GM19372 (cell line): ENCODE measurements at regions not wholly inside any gene's neighbourhood (a gene's known extent, or its start where the extent isn't known, plus 50 kb on each side); places are given as distances from the start of the nearest gene placed in this dataset.

Experiments
- ATAC-seq: cut with Tn5 transposase; IDR thresholded peaks from one replicate; pipeline ENCODE4 v1.9.1; 2021; ENCODE audit warnings: mild to moderate bottlenecking, low read depth, moderate library complexity; ENCODE audit not compliant: unreplicated experiment

- no peak for ATAC-seq
Measured at GRCh38 chr3:98974442-98974841, 72.9 kb upstream of the DCBLD2 start.

- no peak for ATAC-seq
Measured at GRCh38 chr3:98972720-98973119, 71.2 kb upstream of the DCBLD2 start.

DNA sequence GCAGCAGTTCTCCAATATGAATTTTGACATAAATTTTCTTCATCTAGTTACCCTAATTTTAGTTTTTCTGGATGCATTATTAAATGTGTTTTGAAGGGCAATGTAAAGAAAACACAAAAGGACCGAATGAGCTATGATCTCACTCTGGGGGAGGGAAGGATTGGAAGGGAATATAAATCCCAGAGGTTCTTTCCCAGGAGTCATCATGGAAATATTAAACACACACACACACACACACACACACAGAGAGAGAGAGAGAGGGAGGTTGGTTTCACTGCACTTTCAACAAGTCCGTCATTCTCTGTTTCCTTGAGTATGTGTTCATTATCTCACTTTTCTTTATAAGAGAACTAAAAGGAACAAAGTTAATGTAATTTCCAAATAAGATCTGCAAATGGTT is 70.7 kb upstream of the DCBLD2 start:
- ATAC-seq, result no peak

DNA sequence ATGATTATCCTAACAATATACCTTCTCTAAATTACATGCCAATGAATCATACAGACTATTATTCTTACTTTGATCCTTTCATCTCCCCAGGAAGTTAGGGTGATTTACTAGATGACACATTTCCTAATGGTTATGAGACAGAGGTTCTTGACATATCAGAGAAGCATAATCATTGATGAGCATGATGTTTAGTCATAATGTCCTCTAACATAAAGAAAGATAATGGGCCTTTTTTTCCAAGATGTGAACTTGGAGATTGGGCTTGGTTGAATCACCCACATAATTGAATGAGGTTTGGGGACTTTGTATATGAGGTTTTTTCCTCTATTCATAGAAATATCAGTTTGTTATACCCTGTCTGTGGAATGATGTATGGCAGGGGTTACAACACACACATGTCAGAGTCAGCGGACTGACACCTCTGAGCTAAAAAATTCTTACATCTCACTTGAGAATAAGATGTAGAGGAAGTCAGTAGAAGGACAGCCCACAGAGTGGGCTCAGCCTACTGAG is 69.7 kb upstream of the DCBLD2 start:
- ATAC-seq, result no peak

GRCh38 chr3:98969295-98969694 is 67.8 kb upstream of the DCBLD2 start:
- ATAC-seq, result no peak

DNA sequence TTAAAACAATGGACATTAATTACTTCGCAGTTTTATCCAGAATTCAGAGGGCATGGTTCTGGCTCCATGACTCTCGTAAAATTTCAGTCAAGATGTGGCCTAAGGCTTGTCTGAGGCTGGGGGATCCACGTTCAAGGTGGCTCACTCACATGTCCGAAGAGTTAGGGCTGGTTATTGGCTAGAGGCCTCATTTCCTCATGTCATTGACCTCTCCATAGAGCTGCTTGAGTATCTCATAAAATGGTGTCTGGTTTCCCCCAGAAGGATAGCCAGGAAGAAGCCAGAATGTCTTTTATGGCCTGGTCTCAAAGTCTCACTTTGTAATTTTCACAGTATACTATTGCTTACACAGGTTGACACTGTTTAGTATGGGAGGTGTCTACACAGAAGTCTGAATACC is 67.3 kb upstream of the DCBLD2 start:
- no peak for ATAC-seq

DNA sequence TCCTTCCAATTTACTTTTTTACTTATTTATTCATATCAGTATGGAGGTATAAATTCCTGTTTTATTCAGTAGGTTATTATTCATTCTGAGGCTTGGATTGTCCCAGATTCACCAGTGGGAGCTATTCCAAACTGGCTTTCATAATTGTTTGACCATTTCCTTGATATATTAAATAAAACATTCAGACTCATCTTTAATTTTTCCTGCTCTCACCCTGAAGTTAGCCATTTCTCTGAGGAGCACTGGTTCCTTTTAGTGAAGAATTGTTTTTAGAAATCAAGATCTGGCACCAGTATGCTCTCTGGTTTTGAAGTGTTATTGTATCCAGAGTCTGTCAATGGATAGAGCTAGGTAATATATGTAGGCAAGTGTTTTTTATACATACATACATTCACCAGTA is 66.9 kb upstream of the DCBLD2 start:
- ATAC-seq, result no peak

DNA sequence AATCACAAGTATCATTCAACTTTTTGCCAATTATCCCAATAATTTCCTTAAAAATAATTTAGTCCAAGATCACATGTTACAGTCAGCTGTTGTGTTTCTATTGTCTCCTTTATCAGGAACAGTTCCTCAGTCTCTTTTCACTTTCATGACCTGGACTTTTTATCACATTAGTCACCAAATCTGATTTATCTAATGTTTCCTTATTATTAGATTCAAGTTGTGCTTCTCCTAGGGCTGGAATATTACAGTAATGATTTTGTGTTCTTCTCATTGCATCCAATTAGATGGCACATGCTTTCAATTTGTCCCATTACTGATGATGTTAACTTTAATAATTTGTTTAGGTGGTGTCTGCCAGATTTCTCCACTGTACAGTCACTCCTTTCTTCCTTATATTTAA is 66.3 kb upstream of the DCBLD2 start:
- ATAC-seq, result no peak

DNA sequence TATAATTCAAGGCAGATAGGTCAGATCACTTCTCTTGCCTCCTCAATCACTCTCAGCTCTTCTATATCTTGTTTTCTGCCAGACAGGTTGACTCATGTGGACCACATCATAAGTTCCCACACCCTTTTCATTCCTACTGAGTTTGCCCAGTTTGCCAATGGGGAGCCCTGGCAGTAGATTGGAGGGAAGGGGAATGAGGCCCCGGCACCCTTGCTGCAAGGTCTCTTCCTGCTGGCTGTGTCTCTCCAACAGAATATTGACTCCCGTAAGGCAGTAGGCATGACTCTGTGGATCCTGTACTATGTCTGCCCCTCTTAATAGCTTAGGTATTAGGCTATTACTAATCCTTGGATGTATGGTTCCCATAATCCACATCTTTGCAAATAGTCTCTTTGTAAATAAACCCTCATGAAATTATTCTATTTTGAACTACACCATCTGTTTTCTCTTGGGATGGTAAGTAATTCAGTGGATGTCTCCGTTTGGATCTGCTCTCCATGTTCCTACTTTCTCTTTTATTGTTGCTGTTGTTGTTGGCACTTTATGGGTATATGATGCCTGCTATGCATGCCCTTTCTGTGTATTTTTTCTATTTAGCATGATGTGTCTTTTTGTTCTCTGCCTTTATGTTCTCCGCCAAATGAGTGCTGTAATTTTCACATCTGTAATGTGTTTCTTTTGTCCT is 65.5 kb upstream of the DCBLD2 start:
- ATAC-seq, result no peak

- no peak for ATAC-seq
Measured at GRCh38 chr3:98966434-98966833, 64.9 kb upstream of the DCBLD2 start.

- ATAC-seq, result no peak
Measured at GRCh38 chr3:98964784-98965183, 63.3 kb upstream of the DCBLD2 start.

DNA sequence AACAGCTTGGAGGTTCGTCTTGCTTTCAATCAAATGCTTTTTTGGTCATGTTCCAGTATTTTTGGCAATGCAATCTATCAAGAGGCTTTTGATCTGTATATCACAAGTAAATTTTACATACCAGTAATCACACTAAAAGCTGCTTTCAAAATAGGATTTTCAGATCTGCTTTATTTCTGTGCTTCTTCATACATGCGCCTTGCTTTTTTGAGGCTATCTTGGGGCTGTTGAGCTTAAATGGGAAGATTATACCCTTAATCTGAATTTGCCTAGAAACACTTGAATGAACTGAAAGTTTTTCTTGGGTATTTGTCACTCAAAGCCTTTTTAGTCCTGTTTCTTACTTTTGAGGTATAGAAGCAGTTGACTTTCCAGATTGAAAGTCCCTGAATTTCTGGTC is 62.1 kb upstream of the DCBLD2 start:
- ATAC-seq, result no peak

GRCh38 chr3:98962951-98963350 is 61.5 kb upstream of the DCBLD2 start:
- no peak for ATAC-seq

GRCh38 chr3:98962189-98962930 is 60.9 kb upstream of the DCBLD2 start:
- no peak for ATAC-seq

DNA sequence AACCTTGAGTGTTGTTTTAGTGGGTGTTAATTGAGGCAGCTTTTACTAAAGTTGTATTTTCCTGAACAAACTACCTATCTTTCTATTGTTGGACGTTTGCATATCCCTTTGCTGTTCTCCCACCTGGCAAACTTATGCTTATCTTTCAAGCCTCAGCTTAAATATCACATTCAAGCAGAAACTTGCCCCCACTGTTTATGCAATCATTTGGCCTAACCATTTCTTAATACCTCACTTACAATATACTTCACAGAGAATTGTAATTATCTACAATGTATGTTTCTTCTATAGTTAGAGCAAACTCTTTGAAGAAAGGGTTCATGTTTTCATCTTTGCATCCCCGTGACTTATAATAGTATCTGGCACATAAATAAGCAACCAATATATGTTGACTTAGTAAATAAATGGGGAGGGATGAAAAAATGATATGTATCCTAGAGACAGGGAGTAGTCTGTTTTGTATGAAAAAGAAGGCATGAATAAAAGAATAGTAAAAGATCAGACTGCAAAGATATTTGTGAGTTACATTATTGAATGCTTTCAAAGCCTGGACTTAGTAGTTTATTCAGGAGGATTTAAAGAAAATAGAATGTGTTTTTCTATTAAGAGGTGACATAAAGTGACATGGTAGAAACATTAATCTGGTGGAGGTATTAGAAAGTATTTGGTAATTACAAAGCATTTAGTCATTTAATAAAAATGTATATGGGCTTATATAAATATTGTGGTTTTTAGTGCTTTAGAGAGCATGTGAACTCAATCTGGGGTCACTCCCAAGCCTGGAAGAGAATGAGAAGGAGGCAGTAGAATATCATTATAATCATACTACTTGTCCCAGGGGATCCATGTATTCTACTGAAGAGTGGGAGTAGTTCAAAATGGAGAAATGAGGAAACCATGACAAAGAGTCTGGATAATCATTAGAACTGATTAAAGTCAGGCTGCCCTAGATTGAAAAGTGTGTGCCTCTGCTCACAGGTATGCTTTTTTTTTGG is 60.0 kb upstream of the DCBLD2 start:
- ATAC-seq, result no peak

GRCh38 chr3:98957681-98958080 is 56.2 kb upstream of the DCBLD2 start:
- ATAC-seq, result no peak

DNA sequence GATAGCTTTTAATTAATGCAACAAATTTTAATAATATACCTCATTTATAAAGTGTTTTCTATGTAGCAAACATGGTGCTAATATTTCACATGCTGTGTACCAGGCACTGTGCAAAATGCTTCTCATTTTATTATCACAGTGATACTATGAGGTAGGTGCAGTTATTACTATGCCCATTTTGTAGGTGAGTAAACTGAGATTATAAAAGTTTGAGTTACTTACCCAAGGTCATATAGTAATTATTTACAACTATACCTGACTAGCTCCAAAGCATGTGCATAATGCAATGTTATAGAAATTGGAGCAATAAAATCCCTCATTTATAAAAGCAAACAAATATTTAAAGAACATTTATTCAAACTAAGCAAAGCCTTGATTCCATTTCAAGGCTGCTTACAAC is 54.5 kb upstream of the DCBLD2 start:
- ATAC-seq, result no peak

GRCh38 chr3:98954791-98955604 is 53.5 kb upstream of the DCBLD2 start:
- ATAC-seq, result no peak

- ATAC-seq, result no peak
Measured at GRCh38 chr3:98954242-98954641, 52.7 kb upstream of the DCBLD2 start.

GRCh38 chr3:98952404-98952803 is 50.9 kb upstream of the DCBLD2 start:
- ATAC-seq, result no peak
